Adrenal gland (tissue), 5 donors: ENCODE measurements at regions not wholly inside any gene's neighbourhood (a gene's known extent, or its start where the extent isn't known, plus 50 kb on each side); places are given as distances from the start of the nearest gene placed in this dataset.

Source experiments
- POLR2A ChIP-seq, 2 donors: fragments of 450-650 bp; IDR thresholded peaks; one replicate each; pipeline ENCODE4 v1.6.1; 2017; ENCODE audit warnings: antibody characterized with exemption in 2 of 2, mild to moderate bottlenecking in 2 of 2, moderate library complexity in 1 of 2
- TF ChIP-seq, protein P1 (sequence below), 6 experiments: fragments of 450-650 bp in 4 of 6; fragments of 200-600 bp in 2 of 6; sonication (generic) in 1 of 6; IDR thresholded peaks; 1 replicate in 5 of 6; 2 replicates in 1 of 6; pipeline versions ENCODE4 v1.5.1 to v1.8.0; 2016 to 2021; ENCODE audit warnings: antibody characterized with exemption in 6 of 6, mild to moderate bottlenecking in 2 of 6, moderate library complexity in 1 of 6
- donor health status: DM: no; HTN: no; CAD: no.

DNA sequence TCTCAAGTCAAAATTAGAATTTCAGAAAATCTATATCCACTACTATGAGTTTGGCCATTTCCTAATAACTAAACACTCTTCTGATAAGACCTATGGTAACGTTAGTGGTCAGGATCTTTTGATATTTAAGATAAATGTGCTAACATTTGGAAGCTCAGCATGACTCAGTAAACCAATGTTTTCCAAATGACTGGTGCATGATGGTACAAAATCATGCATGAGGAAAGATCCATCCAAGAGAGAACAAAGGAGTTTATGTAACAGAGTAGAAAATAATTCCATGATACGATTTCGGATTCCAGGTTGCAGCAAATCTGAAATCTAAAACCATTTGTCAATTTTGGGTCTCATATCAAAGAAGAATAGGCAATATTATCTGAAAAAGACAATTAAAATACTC lies 279.2 kb downstream of the NSG2 start:
- TF ChIP-seq, protein P1, sequence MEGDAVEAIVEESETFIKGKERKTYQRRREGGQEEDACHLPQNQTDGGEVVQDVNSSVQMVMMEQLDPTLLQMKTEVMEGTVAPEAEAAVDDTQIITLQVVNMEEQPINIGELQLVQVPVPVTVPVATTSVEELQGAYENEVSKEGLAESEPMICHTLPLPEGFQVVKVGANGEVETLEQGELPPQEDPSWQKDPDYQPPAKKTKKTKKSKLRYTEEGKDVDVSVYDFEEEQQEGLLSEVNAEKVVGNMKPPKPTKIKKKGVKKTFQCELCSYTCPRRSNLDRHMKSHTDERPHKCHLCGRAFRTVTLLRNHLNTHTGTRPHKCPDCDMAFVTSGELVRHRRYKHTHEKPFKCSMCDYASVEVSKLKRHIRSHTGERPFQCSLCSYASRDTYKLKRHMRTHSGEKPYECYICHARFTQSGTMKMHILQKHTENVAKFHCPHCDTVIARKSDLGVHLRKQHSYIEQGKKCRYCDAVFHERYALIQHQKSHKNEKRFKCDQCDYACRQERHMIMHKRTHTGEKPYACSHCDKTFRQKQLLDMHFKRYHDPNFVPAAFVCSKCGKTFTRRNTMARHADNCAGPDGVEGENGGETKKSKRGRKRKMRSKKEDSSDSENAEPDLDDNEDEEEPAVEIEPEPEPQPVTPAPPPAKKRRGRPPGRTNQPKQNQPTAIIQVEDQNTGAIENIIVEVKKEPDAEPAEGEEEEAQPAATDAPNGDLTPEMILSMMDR (IDR thresholded peaks at IDR 0.05), result no peak
- no peak for TF ChIP-seq POLR2A (IDR thresholded peaks at IDR 0.05)
